SK-N-SH treated with all-trans-retinoic acid at 6 μM for 48 hours (cell line): ENCODE measurements at regions not wholly inside any gene's neighbourhood (a gene's known extent, or its start where the extent isn't known, plus 50 kb on each side); places are given as distances from the start of the nearest gene placed in this dataset.

Experiments used
- ATAC-seq: fragments of 200-7000 bp; cut with Tn5 transposase; 3 replicates; pipeline ENCODE4 v1.9.1; 2020; ENCODE audit warnings: mild to moderate bottlenecking, moderate library complexity
- ARNTL ChIP-seq: fragments of 450-650 bp; formaldehyde crosslinking; IDR thresholded peaks from 2 replicates; pipeline ENCODE4 v1.5.0; 2020; ENCODE audit warnings: low read depth, mild to moderate bottlenecking, moderate library complexity, borderline replicate concordance
- BACH2 ChIP-seq: fragments of 250-450 bp; sonication (Bioruptor Pico); IDR thresholded peaks from 2 replicates; pipeline ENCODE4 v1.9.0; 2021; ENCODE audit warnings: mild to moderate bottlenecking, borderline replicate concordance
- CREB5 ChIP-seq: fragments of 250-450 bp; sonication (Bioruptor Pico); IDR thresholded peaks from 2 replicates; pipeline ENCODE4 v1.5.1; 2020; ENCODE audit warnings: low read depth, mild to moderate bottlenecking, moderate library complexity
- CSDC2 ChIP-seq: fragments of 250-450 bp; sonication (Bioruptor Pico); IDR thresholded peaks from 2 replicates; pipeline ENCODE4 v1.5.0; 2020; ENCODE audit warnings: mild to moderate bottlenecking, moderate library complexity
- CSRNP3 ChIP-seq: fragments of 250-450 bp; sonication (Bioruptor Pico); IDR thresholded peaks from 2 replicates; pipeline ENCODE4 v1.5.1; 2021; ENCODE audit warnings: mild to moderate bottlenecking, moderate library complexity
- ESRRG ChIP-seq: fragments of 250-450 bp; sonication (Bioruptor Pico); IDR thresholded peaks from 2 replicates; pipeline ENCODE4 v1.6.1; 2021; ENCODE audit warnings: mild to moderate bottlenecking
- GLIS3 ChIP-seq: fragments of 250-450 bp; sonication (Bioruptor Pico); IDR thresholded peaks from 2 replicates; pipeline ENCODE4 v1.5.0; 2020; ENCODE audit warnings: mild to moderate bottlenecking, moderate library complexity
- ISL1 ChIP-seq: fragments of 250-450 bp; sonication (Bioruptor Pico); IDR thresholded peaks from 2 replicates; pipeline ENCODE4 v2.1.2; 2022; ENCODE audit warnings: mild to moderate bottlenecking, moderate library complexity
- OSR1 ChIP-seq: fragments of 250-450 bp; sonication (Bioruptor Pico); IDR thresholded peaks from 2 replicates; pipeline ENCODE4 v1.8.0; 2022; ENCODE audit warnings: moderate library complexity, mild to moderate bottlenecking, inconsistent platforms
- PATZ1 ChIP-seq: fragments of 250-450 bp; sonication (Bioruptor Pico); IDR thresholded peaks from 2 replicates; pipeline ENCODE4 v1.8.0; 2020; ENCODE audit warnings: mild to moderate bottlenecking, moderate library complexity, borderline replicate concordance
- POU6F1 ChIP-seq: fragments of 250-450 bp; sonication (Bioruptor Pico); IDR thresholded peaks from 2 replicates; pipeline ENCODE4 v1.8.0; 2021; ENCODE audit warnings: low read depth, mild to moderate bottlenecking, moderate library complexity, borderline replicate concordance
- SNAI2 ChIP-seq: fragments of 250-450 bp; sonication (Bioruptor Pico); IDR thresholded peaks from 2 replicates; pipeline ENCODE4 v1.5.0; 2020; ENCODE audit warnings: mild to moderate bottlenecking, moderate library complexity
- TOX ChIP-seq: fragments of 250-450 bp; sonication (Bioruptor Pico); IDR thresholded peaks from 2 replicates; pipeline ENCODE4 v1.8.0; 2021; ENCODE audit warnings: mild to moderate bottlenecking, moderate library complexity, borderline replicate concordance
- TSHZ2 ChIP-seq: fragments of 250-450 bp; sonication (Bioruptor Pico); IDR thresholded peaks from 2 replicates; pipeline ENCODE4 v1.5.0; 2020; ENCODE audit warnings: mild to moderate bottlenecking, moderate library complexity
- ZFP3 ChIP-seq: fragments of 250-450 bp; sonication (Bioruptor Pico); IDR thresholded peaks from 2 replicates; pipeline ENCODE4 v1.5.0; 2020; ENCODE audit warnings: mild to moderate bottlenecking, moderate library complexity
- ZFP30 ChIP-seq: fragments of 450-650 bp; formaldehyde crosslinking; IDR thresholded peaks from 2 replicates; pipeline ENCODE4 v1.5.0; 2022; ENCODE audit warnings: mild to moderate bottlenecking, moderate library complexity
- ZNF565 ChIP-seq: fragments of 450-650 bp; formaldehyde crosslinking; conservative IDR thresholded peaks from 2 replicates; pipeline ENCODE4 v1.5.0; 2020; ENCODE audit warnings: low read depth, mild to moderate bottlenecking, moderate library complexity
- ZNF70 ChIP-seq: fragments of 450-650 bp; formaldehyde crosslinking; IDR thresholded peaks from 2 replicates; pipeline ENCODE4 v1.5.0; 2020; ENCODE audit warnings: mild to moderate bottlenecking, moderate library complexity
- ZNF8 ChIP-seq: fragments of 450-650 bp; formaldehyde crosslinking; IDR thresholded peaks from 2 replicates; pipeline ENCODE4 v1.5.0; 2020; ENCODE audit warnings: mild to moderate bottlenecking, moderate library complexity

GRCh38 chr10:36333446-36333845 is 691.4 kb upstream of the FZD8 start:
- ATAC-seq = no peak

GRCh38 chr10:36332926-36333325 is 690.8 kb upstream of the FZD8 start:
- TF ChIP-seq TSHZ2 (CRISPR knock-in tag) (no peak), CREB5 (CRISPR knock-in tag) (no peak), TOX (CRISPR knock-in tag) (no peak), ESRRG (no peak), ISL1 (CRISPR knock-in tag) (no peak), PATZ1 (CRISPR knock-in tag) (no peak), ZFP30 (no peak), ZFP3 (CRISPR knock-in tag) (no peak), SNAI2 (CRISPR knock-in tag) (no peak), BACH2 (CRISPR knock-in tag) (no peak), OSR1 (CRISPR knock-in tag) (no peak)
- ATAC-seq = no peak

More at GRCh38 chr10:36333446-36333845, 691.4 kb upstream of the FZD8 start:
- TF ChIP-seq GLIS3 = no peak
- no peak for TF ChIP-seq ZNF70 (CRISPR knock-in tag)
- no peak for TF ChIP-seq CSRNP3
- no peak for TF ChIP-seq ESRRG
- TF ChIP-seq ZFP3 (CRISPR knock-in tag) = no peak
- TF ChIP-seq ISL1 (CRISPR knock-in tag) = no peak

GRCh38 chr10:36331121-36331520 is 689.0 kb upstream of the FZD8 start:
- ATAC-seq = no peak
- TF ChIP-seq OSR1 (CRISPR knock-in tag) = no peak
- TF ChIP-seq ISL1 (CRISPR knock-in tag) = no peak
- TF ChIP-seq POU6F1 (CRISPR knock-in tag) = no peak
- no peak for TF ChIP-seq CREB5 (CRISPR knock-in tag)
- TF ChIP-seq CSDC2 (CRISPR knock-in tag) = no peak
- TF ChIP-seq ZNF70 (CRISPR knock-in tag) = no peak
- no peak for TF ChIP-seq GLIS3
- no peak for TF ChIP-seq ARNTL (CRISPR knock-in tag)
- TF ChIP-seq SNAI2 (CRISPR knock-in tag) = no peak
- no peak for TF ChIP-seq PATZ1 (CRISPR knock-in tag)
- TF ChIP-seq ESRRG = no peak
- no peak for TF ChIP-seq TSHZ2 (CRISPR knock-in tag)
- TF ChIP-seq ZNF565 (CRISPR knock-in tag) = no peak
- no peak for TF ChIP-seq CSRNP3
- TF ChIP-seq ZNF8 (CRISPR knock-in tag) = no peak
- no peak for TF ChIP-seq ZFP30
